PFSK-1 (cell line): ENCODE measurements at regions not wholly inside any gene's neighbourhood (a gene's known extent, or its start where the extent isn't known, plus 50 kb on each side); places are given as distances from the start of the nearest gene placed in this dataset.

Experiments used
- FOXP2 ChIP-seq: optimal IDR thresholded peaks from 2 replicates; pipeline ENCODE3; 2011; ENCODE audit warnings: borderline replicate concordance, control low read depth, inconsistent platforms; ENCODE audit not compliant: insufficient read depth; ENCODE audit errors: extremely low read length, extremely low read depth
- POLR2AphosphoS5 ChIP-seq: IDR thresholded peaks from 2 replicates; pipeline ENCODE4 v1.6.1; 2012; ENCODE audit warnings: low read depth, mild to moderate bottlenecking, control low read depth, low read length, moderate library complexity
- REST ChIP-seq, 2 experiments: IDR thresholded peaks; 2 replicates each; pipeline versions ENCODE4 v1.6.1 to v1.8.0; 2011 to 2012; ENCODE audit warnings: low read depth in 2 of 2, low read length in 2 of 2, control low read depth in 1 of 2, inconsistent platforms in 1 of 2, mild to moderate bottlenecking in 1 of 2, moderate library complexity in 1 of 2; ENCODE audit not compliant: insufficient read depth in 1 of 2
- SIN3A ChIP-seq: IDR thresholded peaks from 2 replicates; pipeline ENCODE4 v1.6.1; 2012; ENCODE audit warnings: mild to moderate bottlenecking, low read length, moderate library complexity, borderline replicate concordance; ENCODE audit not compliant: insufficient read depth
- TAF1 ChIP-seq: IDR thresholded peaks from 2 replicates; pipeline ENCODE4 v1.6.1; 2012; ENCODE audit warnings: low read length, control low read depth, borderline replicate concordance; ENCODE audit not compliant: insufficient read depth

- TF ChIP-seq POLR2AphosphoS5 (no peak), SIN3A (no peak), REST (IDR thresholded peaks at IDR 0.05; ENCODE audit: insufficient read depth in 1 of 2, low read depth in 2 of 2, low read length in 2 of 2) (no peak), FOXP2 (no peak), TAF1 (no peak)
These were observed 123.8 kb upstream of the VLDLR start for GRCh38 chr9:2497666-2498400.

GRCh38 chr9:2502210-2502609, 119.4 kb upstream of the VLDLR start:
- TF ChIP-seq SIN3A, result no peak
- TF ChIP-seq REST (IDR thresholded peaks at IDR 0.05; ENCODE audit: insufficient read depth in 1 of 2, low read depth in 2 of 2, low read length in 2 of 2), result no peak
- TF ChIP-seq FOXP2, result no peak

GRCh38 chr9:2502760-2503159, 118.8 kb upstream of the VLDLR start:
- no peak for TF ChIP-seq FOXP2
- TF ChIP-seq SIN3A, result no peak
- TF ChIP-seq TAF1, result no peak
- no peak for TF ChIP-seq POLR2AphosphoS5
- TF ChIP-seq REST (IDR thresholded peaks at IDR 0.05; ENCODE audit: insufficient read depth in 1 of 2, low read depth in 2 of 2, low read length in 2 of 2), result no peak

- TF ChIP-seq POLR2AphosphoS5 (no peak), REST (IDR thresholded peaks at IDR 0.05; ENCODE audit: insufficient read depth in 1 of 2, low read depth in 2 of 2, low read length in 2 of 2) (no peak), TAF1 (no peak), SIN3A (no peak), FOXP2 (no peak)
These were observed 115.3 kb upstream of the VLDLR start for GRCh38 chr9:2506321-2506720.
